Activated T-helper 17 cell treated with anti-CD3 and anti-CD28 coated beads, Interleukin-2, amount 50 U/mL, for 72 hours (primary cell): ENCODE measurements at regions not wholly inside any gene's neighbourhood (a gene's known extent, or its start where the extent isn't known, plus 50 kb on each side); places are given as distances from the start of the nearest gene placed in this dataset.

Experiments used
- ATAC-seq: fragments of 150-1000 bp; cut with Tn5 transposase; replicated peaks from 2 replicates; pipeline ENCODE4 v1.10.0; 2021; ENCODE audit warnings: mild to moderate bottlenecking, moderate library complexity
- H3K27ac Mint-ChIP-seq: one replicate; pipeline ENCODE4 v1.8.0; 2022; ENCODE audit warnings: mixed read lengths
- H3K27me3 Mint-ChIP-seq: one replicate; pipeline ENCODE4 v1.8.0; 2022; ENCODE audit warnings: mixed read lengths
- H3K36me3 Mint-ChIP-seq: one replicate; pipeline ENCODE4 v1.8.0; 2022; ENCODE audit warnings: low read depth, mild to moderate bottlenecking, mixed read lengths
- H3K4me1 Mint-ChIP-seq: one replicate; pipeline ENCODE4 v1.8.0; 2022; ENCODE audit warnings: mixed read lengths
- H3K4me3 Mint-ChIP-seq: one replicate; pipeline ENCODE4 v1.8.0; 2022; ENCODE audit warnings: mild to moderate bottlenecking, mixed read lengths
- H3K9me3 Mint-ChIP-seq: one replicate; pipeline ENCODE4 v1.8.0; 2022; ENCODE audit warnings: mixed read lengths

- Mint-ChIP-seq H3K27ac (no peak overlapping the region), H3K36me3 (no peaks in the 10 kb centered on the region), H3K27me3 (no peaks in the 10 kb centered on the region), H3K4me3 (no peak overlapping the region), H3K9me3 (no peaks in the 10 kb centered on the region), H3K4me1 (no peaks in the 10 kb centered on the region)
- no peak for ATAC-seq
These were observed 343.5 kb downstream of the RFPL4B start for GRCh38 chr6:112690497-112691202.

GRCh38 chr6:112691289-112691688 is 344.2 kb downstream of the RFPL4B start:
- H3K36me3 Mint-ChIP-seq, result no peaks in the 10 kb centered on the region
- no peaks in the 10 kb centered on the region for H3K27me3 Mint-ChIP-seq
- no peak overlapping the region for H3K27ac Mint-ChIP-seq
- no peak overlapping the region for H3K4me3 Mint-ChIP-seq
- ATAC-seq, result no peak
- no peaks in the 10 kb centered on the region for H3K4me1 Mint-ChIP-seq
- peaks cover 4% of the 10 kb centered on the region for H3K9me3 Mint-ChIP-seq

- Mint-ChIP-seq H3K4me3 (no peak overlapping the region), H3K36me3 (no peaks in the 10 kb centered on the region), H3K9me3 (peaks cover 6% of the 10 kb centered on the region), H3K4me1 (no peaks in the 10 kb centered on the region), H3K27ac (no peak overlapping the region), H3K27me3 (no peaks in the 10 kb centered on the region)
- ATAC-seq, result no peak
These were observed 347.9 kb downstream of the RFPL4B start for GRCh38 chr6:112695001-112695400.

- no peaks in the 10 kb centered on the region for H3K4me1 Mint-ChIP-seq
These were observed 350.1 kb downstream of the RFPL4B start for GRCh38 chr6:112697265-112697664.

GRCh38 chr6:112701201-112701600 is 354.1 kb downstream of the RFPL4B start:
- Mint-ChIP-seq H3K27me3 (no peaks in the 10 kb centered on the region), H3K4me1 (no peaks in the 10 kb centered on the region)
- ATAC-seq, result no peak

More at GRCh38 chr6:112697265-112697664, 350.1 kb downstream of the RFPL4B start:
- H3K36me3 Mint-ChIP-seq, result no peaks in the 10 kb centered on the region
- no peak overlapping the region for H3K27ac Mint-ChIP-seq
- ATAC-seq, result no peak
- H3K9me3 Mint-ChIP-seq, result peaks cover 13% of the 10 kb centered on the region
- H3K4me3 Mint-ChIP-seq, result no peak overlapping the region
- H3K27me3 Mint-ChIP-seq, result no peaks in the 10 kb centered on the region

GRCh38 chr6:112710710-112711109 is 363.6 kb downstream of the RFPL4B start:
- no peak overlapping the region for H3K27ac Mint-ChIP-seq
- no peak overlapping the region for H3K4me3 Mint-ChIP-seq
- H3K4me1 Mint-ChIP-seq, result no peaks in the 10 kb centered on the region
- H3K27me3 Mint-ChIP-seq, result no peaks in the 10 kb centered on the region
- H3K36me3 Mint-ChIP-seq, result no peaks in the 10 kb centered on the region
- peaks cover 3% of the 10 kb centered on the region for H3K9me3 Mint-ChIP-seq
- ATAC-seq, result no peak

More at GRCh38 chr6:112701201-112701600, 354.1 kb downstream of the RFPL4B start:
- no peaks in the 10 kb centered on the region for H3K36me3 Mint-ChIP-seq
- peaks cover 12% of the 10 kb centered on the region for H3K9me3 Mint-ChIP-seq
- H3K27ac Mint-ChIP-seq, result no peak overlapping the region
- no peak overlapping the region for H3K4me3 Mint-ChIP-seq

GRCh38 chr6:112713402-112713801 is 366.3 kb downstream of the RFPL4B start:
- Mint-ChIP-seq H3K27ac (no peak overlapping the region), H3K36me3 (no peaks in the 10 kb centered on the region), H3K9me3 (peaks cover 3% of the 10 kb centered on the region), H3K27me3 (no peaks in the 10 kb centered on the region), H3K4me3 (no peak overlapping the region), H3K4me1 (no peaks in the 10 kb centered on the region)
- no peak for ATAC-seq

GRCh38 chr6:112717401-112717800 is 370.3 kb downstream of the RFPL4B start:
- Mint-ChIP-seq H3K4me1 (no peaks in the 10 kb centered on the region), H3K4me3 (no peak overlapping the region), H3K27ac (no peak overlapping the region), H3K36me3 (no peaks in the 10 kb centered on the region), H3K9me3 (peaks cover 3% of the 10 kb centered on the region), H3K27me3 (no peaks in the 10 kb centered on the region)
- ATAC-seq, result no peak

GRCh38 chr6:112717856-112718255 is 370.7 kb downstream of the RFPL4B start:
- Mint-ChIP-seq H3K4me3 (no peak overlapping the region), H3K27me3 (no peaks in the 10 kb centered on the region), H3K36me3 (no peaks in the 10 kb centered on the region), H3K27ac (no peak overlapping the region), H3K4me1 (no peaks in the 10 kb centered on the region), H3K9me3 (no peaks in the 10 kb centered on the region)
- ATAC-seq, result no peak

- ATAC-seq, result no peak
- Mint-ChIP-seq H3K4me1 (no peaks in the 10 kb centered on the region), H3K36me3 (no peaks in the 10 kb centered on the region), H3K9me3 (peaks cover 8% of the 10 kb centered on the region), H3K27ac (no peak overlapping the region), H3K4me3 (no peak overlapping the region), H3K27me3 (no peaks in the 10 kb centered on the region)
These were observed 378.5 kb downstream of the RFPL4B start for GRCh38 chr6:112725541-112726085.

- ATAC-seq, result no peak
- Mint-ChIP-seq H3K9me3 (peaks cover 3% of the 10 kb centered on the region), H3K4me3 (no peak overlapping the region), H3K36me3 (no peaks in the 10 kb centered on the region), H3K4me1 (no peaks in the 10 kb centered on the region), H3K27me3 (no peaks in the 10 kb centered on the region), H3K27ac (no peak overlapping the region)
These were observed 388.0 kb downstream of the RFPL4B start for GRCh38 chr6:112735129-112735528.

- Mint-ChIP-seq H3K4me3 (no peak overlapping the region), H3K4me1 (no peaks in the 10 kb centered on the region), H3K36me3 (no peaks in the 10 kb centered on the region), H3K27me3 (no peaks in the 10 kb centered on the region), H3K27ac (no peak overlapping the region), H3K9me3 (no peaks in the 10 kb centered on the region)
- no peak for ATAC-seq
These were observed 392.6 kb downstream of the RFPL4B start for GRCh38 chr6:112739766-112740165.

GRCh38 chr6:112743323-112743722 is 396.2 kb downstream of the RFPL4B start:
- H3K4me3 Mint-ChIP-seq, result no peak overlapping the region
- ATAC-seq, result no peak
- H3K4me1 Mint-ChIP-seq, result no peaks in the 10 kb centered on the region
- H3K36me3 Mint-ChIP-seq, result no peaks in the 10 kb centered on the region
- H3K9me3 Mint-ChIP-seq, result no peaks in the 10 kb centered on the region
- H3K27ac Mint-ChIP-seq, result no peak overlapping the region
- no peaks in the 10 kb centered on the region for H3K27me3 Mint-ChIP-seq

- no peak for ATAC-seq
- Mint-ChIP-seq H3K9me3 (no peaks in the 10 kb centered on the region), H3K27me3 (no peaks in the 10 kb centered on the region), H3K4me3 (no peak overlapping the region), H3K36me3 (no peaks in the 10 kb centered on the region), H3K4me1 (no peaks in the 10 kb centered on the region), H3K27ac (no peak overlapping the region)
These were observed 397.7 kb downstream of the RFPL4B start for GRCh38 chr6:112744827-112745226.

GRCh38 chr6:112745765-112746164 is 398.6 kb downstream of the RFPL4B start:
- H3K4me3 Mint-ChIP-seq, result no peak overlapping the region
- no peaks in the 10 kb centered on the region for H3K4me1 Mint-ChIP-seq
- no peaks in the 10 kb centered on the region for H3K27me3 Mint-ChIP-seq
- ATAC-seq, result no peak
- no peaks in the 10 kb centered on the region for H3K9me3 Mint-ChIP-seq
- no peaks in the 10 kb centered on the region for H3K36me3 Mint-ChIP-seq
- H3K27ac Mint-ChIP-seq, result no peak overlapping the region
